ENCODE measurements at regions not wholly inside any gene's neighbourhood (a gene's known extent, or its start where the extent isn't known, plus 50 kb on each side); places are given as distances from the start of the nearest gene placed in this dataset.

DNA sequence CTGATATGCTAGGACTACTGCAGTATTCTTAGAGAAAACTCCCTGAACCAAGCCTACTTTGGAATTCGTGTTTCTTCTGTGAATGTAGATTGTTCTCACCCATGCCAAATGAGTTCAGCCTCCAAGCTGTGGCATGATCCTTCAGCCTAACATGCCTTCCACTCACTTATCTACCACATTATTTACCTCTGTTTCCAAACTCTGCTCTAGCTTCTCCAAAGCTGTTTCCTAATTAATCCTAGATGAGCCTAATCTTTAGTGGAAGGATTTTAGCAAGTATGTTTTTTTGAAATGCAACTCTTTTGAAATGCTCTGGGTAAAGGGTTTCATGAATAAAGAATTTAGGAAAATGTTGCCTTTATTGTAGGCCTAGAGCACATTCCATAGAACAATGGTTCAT, 152.9 kb upstream of the MMADHC start:
- TF ChIP-seq, protein P1, sequence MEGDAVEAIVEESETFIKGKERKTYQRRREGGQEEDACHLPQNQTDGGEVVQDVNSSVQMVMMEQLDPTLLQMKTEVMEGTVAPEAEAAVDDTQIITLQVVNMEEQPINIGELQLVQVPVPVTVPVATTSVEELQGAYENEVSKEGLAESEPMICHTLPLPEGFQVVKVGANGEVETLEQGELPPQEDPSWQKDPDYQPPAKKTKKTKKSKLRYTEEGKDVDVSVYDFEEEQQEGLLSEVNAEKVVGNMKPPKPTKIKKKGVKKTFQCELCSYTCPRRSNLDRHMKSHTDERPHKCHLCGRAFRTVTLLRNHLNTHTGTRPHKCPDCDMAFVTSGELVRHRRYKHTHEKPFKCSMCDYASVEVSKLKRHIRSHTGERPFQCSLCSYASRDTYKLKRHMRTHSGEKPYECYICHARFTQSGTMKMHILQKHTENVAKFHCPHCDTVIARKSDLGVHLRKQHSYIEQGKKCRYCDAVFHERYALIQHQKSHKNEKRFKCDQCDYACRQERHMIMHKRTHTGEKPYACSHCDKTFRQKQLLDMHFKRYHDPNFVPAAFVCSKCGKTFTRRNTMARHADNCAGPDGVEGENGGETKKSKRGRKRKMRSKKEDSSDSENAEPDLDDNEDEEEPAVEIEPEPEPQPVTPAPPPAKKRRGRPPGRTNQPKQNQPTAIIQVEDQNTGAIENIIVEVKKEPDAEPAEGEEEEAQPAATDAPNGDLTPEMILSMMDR (IDR thresholded peaks at IDR 0.05), result no peak
- TF ChIP-seq POLR2A (IDR thresholded peaks at IDR 0.05) (no peak), POLR2AphosphoS5 (IDR thresholded peaks at IDR 0.05) (no peak), EP300 (IDR thresholded peaks at IDR 0.05) (no peak)

All from stomach (tissue), 4 donors.